ENCODE measurements at regions not wholly inside any gene's neighbourhood (a gene's known extent, or its start where the extent isn't known, plus 50 kb on each side); places are given as distances from the start of the nearest gene placed in this dataset.

DNA sequence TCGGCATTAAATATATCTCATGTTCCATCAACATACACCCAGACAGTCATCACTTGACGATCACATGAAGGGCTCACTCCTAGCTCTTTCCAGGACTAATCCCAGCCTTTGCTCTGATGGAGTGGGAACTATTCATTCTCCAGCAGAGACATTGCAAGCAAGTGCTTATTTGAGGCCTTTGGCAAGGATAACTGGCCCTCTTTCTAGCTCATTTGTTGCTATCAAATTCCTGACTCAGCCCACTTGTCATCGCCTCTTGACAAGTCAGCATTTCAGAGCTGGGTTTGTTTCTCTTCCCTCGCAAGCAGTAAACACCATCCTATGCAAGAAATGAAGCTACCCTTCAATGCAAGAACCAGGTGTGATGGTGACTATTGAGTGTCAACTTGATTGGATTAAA lies 1165.7 kb upstream of the AUTS2 start:
- intact Hi-C loops (cut with micrococcal nuclease; ENCODE audit: unreplicated experiment): no loop called here
- Histone ChIP-seq H3K9me3 (ENCODE audit: low read depth, low read length, poor library complexity, severe bottlenecking) (no peaks in the 10 kb centered on the region), H3K36me3 (ENCODE audit: insufficient read depth, low read length, poor library complexity, severe bottlenecking) (no peaks in the 10 kb centered on the region), H3K4me3 (ENCODE audit: low read depth, low read length, poor library complexity, severe bottlenecking) (no peak overlapping the region), H3K27me3 (replicated peaks; ENCODE audit: insufficient read depth, low read depth, low read length, poor library complexity) (no peaks in the 10 kb centered on the region), H3K4me1 (ENCODE audit: insufficient read depth, low read length, poor library complexity, severe bottlenecking) (peaks cover 9% of the 10 kb centered on the region), H3K27ac (ENCODE audit: low read depth, low read length, poor library complexity, severe bottlenecking) (no peak overlapping the region)
- TF ChIP-seq, protein P1, sequence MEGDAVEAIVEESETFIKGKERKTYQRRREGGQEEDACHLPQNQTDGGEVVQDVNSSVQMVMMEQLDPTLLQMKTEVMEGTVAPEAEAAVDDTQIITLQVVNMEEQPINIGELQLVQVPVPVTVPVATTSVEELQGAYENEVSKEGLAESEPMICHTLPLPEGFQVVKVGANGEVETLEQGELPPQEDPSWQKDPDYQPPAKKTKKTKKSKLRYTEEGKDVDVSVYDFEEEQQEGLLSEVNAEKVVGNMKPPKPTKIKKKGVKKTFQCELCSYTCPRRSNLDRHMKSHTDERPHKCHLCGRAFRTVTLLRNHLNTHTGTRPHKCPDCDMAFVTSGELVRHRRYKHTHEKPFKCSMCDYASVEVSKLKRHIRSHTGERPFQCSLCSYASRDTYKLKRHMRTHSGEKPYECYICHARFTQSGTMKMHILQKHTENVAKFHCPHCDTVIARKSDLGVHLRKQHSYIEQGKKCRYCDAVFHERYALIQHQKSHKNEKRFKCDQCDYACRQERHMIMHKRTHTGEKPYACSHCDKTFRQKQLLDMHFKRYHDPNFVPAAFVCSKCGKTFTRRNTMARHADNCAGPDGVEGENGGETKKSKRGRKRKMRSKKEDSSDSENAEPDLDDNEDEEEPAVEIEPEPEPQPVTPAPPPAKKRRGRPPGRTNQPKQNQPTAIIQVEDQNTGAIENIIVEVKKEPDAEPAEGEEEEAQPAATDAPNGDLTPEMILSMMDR (conservative IDR thresholded peaks at IDR 0.05; ENCODE audit: low read depth, low read length): no peak
- TF ChIP-seq EZH2 (IDR thresholded peaks at IDR 0.05; ENCODE audit: borderline replicate concordance, low read depth, low read length, poor library complexity, severe bottlenecking): no peak
- BruUV-seq (replicated peaks): no TSS peak
- CTCF ChIA-PET: no interaction called here
- DNase-seq (ENCODE audit: low spot score): no peak
- POLR2A ChIA-PET (ENCODE audit: low non-redundant PET): no interaction called here

GRCh38 chr7:68433462-68434070 lies 1164.7 kb upstream of the AUTS2 start:
- peak; percentile 45 for DNase-seq (ENCODE audit: low spot score)
- BruUV-seq (replicated peaks): no TSS peak
- Histone ChIP-seq H3K36me3 (ENCODE audit: insufficient read depth, low read length, poor library complexity, severe bottlenecking) (no peaks in the 10 kb centered on the region), H3K27me3 (replicated peaks; ENCODE audit: insufficient read depth, low read depth, low read length, poor library complexity) (no peaks in the 10 kb centered on the region), H3K9me3 (ENCODE audit: low read depth, low read length, poor library complexity, severe bottlenecking) (no peaks in the 10 kb centered on the region), H3K27ac (ENCODE audit: low read depth, low read length, poor library complexity, severe bottlenecking) (no peak overlapping the region), H3K4me1 (ENCODE audit: insufficient read depth, low read length, poor library complexity, severe bottlenecking) (peaks cover 9% of the 10 kb centered on the region), H3K4me3 (ENCODE audit: low read depth, low read length, poor library complexity, severe bottlenecking) (no peak overlapping the region)
- POLR2A ChIA-PET (ENCODE audit: low non-redundant PET): no interaction called here
- intact Hi-C loops (cut with micrococcal nuclease; ENCODE audit: unreplicated experiment): no loop called here
- TF ChIP-seq, protein P1 (conservative IDR thresholded peaks at IDR 0.05; ENCODE audit: low read depth, low read length): no peak
- no peak for TF ChIP-seq EZH2 (IDR thresholded peaks at IDR 0.05; ENCODE audit: borderline replicate concordance, low read depth, low read length, poor library complexity, severe bottlenecking)
- CTCF ChIA-PET: interaction anchor here (0.6 kb wide), 1 partner anchor 44 kb away, joined by 7 read pairs; no protein-coding TSS in a partner anchor

DNA sequence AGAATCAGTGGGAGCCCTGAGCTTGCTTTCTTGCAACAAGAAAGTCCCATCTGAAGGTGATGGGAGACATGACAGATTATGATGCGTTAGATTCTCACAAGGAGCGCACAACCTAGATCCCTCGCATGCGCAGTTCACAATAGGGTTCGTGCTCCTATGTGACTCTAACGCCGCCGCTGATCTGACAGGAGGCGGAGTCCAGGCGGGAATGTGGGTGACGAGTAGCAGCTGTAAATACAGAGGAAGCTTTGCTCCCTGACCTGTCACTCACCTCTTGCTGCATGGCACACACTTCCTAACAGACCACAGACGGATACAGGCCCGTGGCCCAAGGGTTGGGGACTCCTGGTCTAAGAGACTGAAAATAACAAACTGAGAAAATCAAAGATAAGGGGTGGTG lies 1163.4 kb upstream of the AUTS2 start:
- Histone ChIP-seq H3K27me3 (replicated peaks; ENCODE audit: insufficient read depth, low read depth, low read length, poor library complexity) (no peaks in the 10 kb centered on the region), H3K4me3 (ENCODE audit: low read depth, low read length, poor library complexity, severe bottlenecking) (no peak overlapping the region), H3K9me3 (ENCODE audit: low read depth, low read length, poor library complexity, severe bottlenecking) (no peaks in the 10 kb centered on the region), H3K27ac (ENCODE audit: low read depth, low read length, poor library complexity, severe bottlenecking) (no peak overlapping the region), H3K36me3 (ENCODE audit: insufficient read depth, low read length, poor library complexity, severe bottlenecking) (no peaks in the 10 kb centered on the region), H3K4me1 (ENCODE audit: insufficient read depth, low read length, poor library complexity, severe bottlenecking) (peaks cover 9% of the 10 kb centered on the region)
- ChIA-PET CTCF (no interaction called here), POLR2A (ENCODE audit: low non-redundant PET) (interaction anchor here (0.7 kb wide), 1 partner anchor 245 kb away, joined by 3 read pairs; no protein-coding TSS in a partner anchor)
- DNase-seq (ENCODE audit: low spot score): no peak
- no TSS peak for BruUV-seq (replicated peaks)
- no peak for TF ChIP-seq EZH2 (IDR thresholded peaks at IDR 0.05; ENCODE audit: borderline replicate concordance, low read depth, low read length, poor library complexity, severe bottlenecking)
- TF ChIP-seq, protein P1 (conservative IDR thresholded peaks at IDR 0.05; ENCODE audit: low read depth, low read length): no peak
- intact Hi-C loops (cut with micrococcal nuclease; ENCODE audit: unreplicated experiment): no loop called here

All from A673 (cell line).